Stimulated activated CD4-positive, alpha-beta T cell treated with anti-CD3 and anti-CD28 coated beads, Interleukin-1b, Interleukin-23, amount 100 ng/mL, for 4 hours (primary cell): ENCODE measurements at regions not wholly inside any gene's neighbourhood (a gene's known extent, or its start where the extent isn't known, plus 50 kb on each side); places are given as distances from the start of the nearest gene placed in this dataset.

ENCODE experiments used
- DNase-seq, 2 donors: peaks; one replicate each; pipeline ENCODE4 v3.0.0-alpha.2; 2020; ENCODE audit warnings: low read depth in 2 of 2

- DNase-seq: no peak
Observed at GRCh38 chr2:10964052-10964790, 52.5 kb downstream of the KCNF1 start.

- DNase-seq: no peak
Observed at GRCh38 chr2:10965241-10965843, 53.6 kb downstream of the KCNF1 start.

- DNase-seq: no peak
Observed at GRCh38 chr2:10966056-10966455, 54.3 kb downstream of the KCNF1 start.

GRCh38 chr2:10966741-10967140 is 55.0 kb downstream of the KCNF1 start:
- no peak for DNase-seq

- no peak for DNase-seq
Observed at GRCh38 chr2:10968176-10968575, 56.4 kb downstream of the KCNF1 start.

GRCh38 chr2:10970666-10971065 is 58.9 kb downstream of the KCNF1 start:
- no peak for DNase-seq

GRCh38 chr2:10971161-10971887 is 59.6 kb downstream of the KCNF1 start:
- DNase-seq: no peak

GRCh38 chr2:10971888-10972260 is 60.1 kb downstream of the KCNF1 start:
- DNase-seq: no peak

- DNase-seq: no peak
Observed at GRCh38 chr2:10972683-10973433, 61.1 kb downstream of the KCNF1 start.

- DNase-seq: no peak
Observed at GRCh38 chr2:10973766-10974165, 62.0 kb downstream of the KCNF1 start.

- no peak for DNase-seq
Observed at GRCh38 chr2:10977003-10977402, 65.3 kb downstream of the KCNF1 start.

- no peak for DNase-seq
Observed at GRCh38 chr2:10977621-10978020, 65.9 kb downstream of the KCNF1 start.

- DNase-seq: no peak
Observed at GRCh38 chr2:10978090-10978670, 66.4 kb downstream of the KCNF1 start.

- DNase-seq: no peak
Observed at GRCh38 chr2:10980071-10980470, 68.3 kb downstream of the KCNF1 start.

- no peak for DNase-seq
Observed at GRCh38 chr2:10980886-10981425, 69.2 kb downstream of the KCNF1 start.

GRCh38 chr2:10981451-10981850 is 69.7 kb downstream of the KCNF1 start:
- DNase-seq: no peak

GRCh38 chr2:10981941-10982431 is 70.3 kb downstream of the KCNF1 start:
- no peak for DNase-seq

- no peak for DNase-seq
Observed at GRCh38 chr2:10982931-10983701, 71.4 kb downstream of the KCNF1 start.

- no peak for DNase-seq
Observed at GRCh38 chr2:10983711-10984110, 72.0 kb downstream of the KCNF1 start.

GRCh38 chr2:10984418-10985135 is 72.8 kb downstream of the KCNF1 start:
- no peak for DNase-seq
